ENCODE measurements at regions not wholly inside any gene's neighbourhood (a gene's known extent, or its start where the extent isn't known, plus 50 kb on each side); places are given as distances from the start of the nearest gene placed in this dataset.
"Not testable (repeated sequence)": the region's sequence is repeated elsewhere in the genome, so short reads cannot be mapped to it uniquely, and the experiment has no call there.

DNA sequence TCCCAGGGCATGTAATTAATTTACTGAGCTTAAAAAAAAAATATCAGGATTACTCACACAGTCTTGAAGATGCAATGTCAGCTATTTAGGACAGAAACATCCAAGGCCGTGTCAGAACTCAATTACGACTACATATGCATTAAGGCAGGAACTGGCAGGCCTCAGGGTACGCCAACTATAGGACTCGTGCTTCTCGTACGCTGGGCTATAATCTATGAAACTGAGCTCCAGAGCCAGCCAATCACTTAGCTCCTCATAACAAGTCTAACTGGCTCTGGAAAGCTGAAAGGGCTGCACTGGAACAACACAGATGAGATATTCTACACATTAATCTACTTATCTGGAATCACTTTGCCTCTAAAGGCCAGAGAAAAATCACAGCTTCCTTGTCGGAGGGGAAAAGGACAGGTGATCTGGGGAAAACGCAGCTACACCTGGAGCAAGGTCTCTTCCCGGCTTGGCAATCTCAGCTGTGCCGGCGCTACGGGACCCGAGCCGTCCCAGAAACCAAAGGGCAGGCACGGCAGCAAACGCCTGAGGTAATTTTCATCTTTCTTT, 212.0 kb downstream of the DEPDC1B start:
- no peak for DNase-seq

DNA sequence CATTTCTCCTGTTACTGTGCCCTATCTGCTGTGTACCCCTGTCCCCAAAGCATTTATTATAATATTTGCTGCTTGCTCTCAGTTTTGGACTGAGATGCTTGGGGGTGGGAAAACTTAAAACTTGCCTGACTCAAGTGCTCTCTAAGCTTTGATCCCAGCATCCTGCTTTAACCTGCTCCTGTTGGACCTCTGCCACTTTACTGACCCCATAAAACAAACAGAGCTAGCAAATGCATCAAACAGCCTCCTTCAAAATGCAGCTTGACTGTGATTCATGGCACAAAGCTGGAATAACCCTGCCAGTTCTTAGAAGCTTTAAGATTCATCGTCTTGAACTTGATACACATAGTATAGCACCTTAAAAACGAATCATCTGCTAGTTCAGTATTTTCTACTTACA, 212.5 kb downstream of the DEPDC1B start:
- DNase-seq: no peak

GRCh38 chr5:60485361-60485760, 214.6 kb downstream of the DEPDC1B start:
- no peak for DNase-seq

DNA sequence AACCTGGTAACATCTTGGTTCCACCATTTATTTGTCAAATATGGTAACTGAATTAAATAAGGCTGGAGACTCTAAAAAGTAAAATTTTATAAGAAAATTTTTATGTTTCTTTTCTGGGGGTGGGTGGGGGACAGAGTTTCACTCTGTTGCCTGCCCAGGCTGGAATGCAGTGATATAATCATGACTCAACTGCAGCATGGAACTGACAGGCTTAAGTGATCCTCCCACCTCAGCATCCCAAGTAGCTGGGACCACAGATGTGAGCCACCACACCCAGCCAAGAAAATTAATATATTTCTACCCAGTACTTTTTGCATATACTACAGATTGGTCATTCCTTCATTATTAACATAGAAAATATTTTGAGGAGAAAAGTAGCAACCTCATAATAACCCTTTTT, 216.9 kb downstream of the DEPDC1B start:
- DNase-seq: no peak

DNA sequence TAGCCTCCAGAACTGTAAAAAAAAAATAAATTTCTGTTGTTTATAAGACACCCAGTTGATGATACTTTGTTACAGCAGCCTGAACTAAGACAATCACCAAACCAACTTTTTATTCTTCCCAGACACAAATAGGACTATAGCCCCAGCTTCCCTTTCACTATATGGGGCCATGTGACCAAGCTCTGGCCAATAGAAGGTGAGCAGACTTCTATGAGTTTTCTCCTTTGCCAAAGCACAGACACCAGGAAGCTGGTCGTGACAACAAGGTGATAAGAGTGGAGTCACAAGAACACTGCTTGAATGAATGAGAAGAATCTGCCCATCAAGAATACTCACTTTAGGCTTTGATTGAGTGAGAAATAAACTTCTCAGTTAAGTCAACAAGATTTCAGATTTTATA, 217.7 kb downstream of the DEPDC1B start:
- DNase-seq: no peak

GRCh38 chr5:60479542-60479941, 220.4 kb downstream of the DEPDC1B start:
- DNase-seq: no peak

DNA sequence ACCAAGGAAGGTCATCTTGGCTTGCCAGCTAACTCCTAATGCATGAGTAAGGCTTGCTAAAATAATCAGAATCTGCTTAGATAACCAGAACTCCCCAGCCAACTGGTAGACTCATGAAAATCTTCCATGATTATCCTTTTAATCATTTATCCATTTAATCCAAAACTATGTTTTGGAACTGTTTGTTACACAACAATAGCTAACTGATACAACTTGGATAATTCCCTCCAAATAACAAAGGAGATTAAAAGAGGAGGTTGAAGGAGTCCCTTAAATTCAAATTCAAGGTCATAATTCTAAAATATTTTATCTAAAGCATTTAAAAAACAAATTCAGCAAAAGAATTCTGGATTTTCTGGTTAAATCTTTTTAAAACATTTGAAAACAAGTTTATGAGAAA, 222.1 kb downstream of the DEPDC1B start:
- no peak for DNase-seq

- no peak for DNase-seq
These were observed 226.3 kb downstream of the DEPDC1B start for GRCh38 chr5:60473654-60474053.

GRCh38 chr5:60473027-60473426, 226.9 kb downstream of the DEPDC1B start:
- DNase-seq: not testable (repeated sequence)

GRCh38 chr5:60470881-60471280, 229.1 kb downstream of the DEPDC1B start:
- no peak for DNase-seq

DNA sequence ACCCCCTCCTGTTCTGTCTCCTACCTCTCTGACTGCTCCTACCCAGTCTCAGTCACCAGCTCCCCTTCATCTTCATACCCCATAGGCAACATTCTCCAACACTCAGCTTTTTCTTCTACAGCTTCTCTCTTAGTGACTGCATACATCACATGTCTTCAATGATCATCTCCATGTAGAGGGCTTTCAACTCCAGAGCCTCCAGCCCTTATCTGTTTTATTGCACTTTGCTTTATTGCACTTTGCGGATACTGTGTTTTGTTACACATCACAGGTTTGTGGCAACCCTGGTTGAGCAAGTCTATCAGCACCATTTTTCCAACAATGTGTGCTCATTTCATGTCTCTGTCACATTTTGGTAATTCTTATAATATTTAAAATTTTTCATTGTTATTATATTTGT, 230.7 kb downstream of the DEPDC1B start:
- DNase-seq: no peak

- DNase-seq: no peak
These were observed 236.6 kb downstream of the DEPDC1B start for GRCh38 chr5:60463179-60463868.

DNA sequence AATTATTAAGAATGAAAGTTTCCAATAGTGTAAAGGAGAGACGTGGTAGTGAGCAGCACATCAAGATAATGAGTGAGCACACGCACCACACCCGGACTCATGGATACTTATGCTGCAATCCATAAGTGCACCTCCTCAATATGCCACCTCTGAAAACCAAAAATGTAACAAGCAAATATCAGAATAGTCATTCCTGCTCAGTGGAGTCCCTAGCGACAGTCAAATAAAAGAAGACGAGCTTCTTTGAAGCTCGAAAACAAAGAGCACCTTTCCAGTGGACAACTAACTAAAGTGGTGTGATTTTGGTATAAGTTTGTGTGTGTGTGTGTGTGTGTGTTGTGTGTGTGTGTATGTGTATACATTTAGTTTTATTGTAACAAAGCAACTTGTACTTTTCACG, 241.3 kb downstream of the DEPDC1B start:
- DNase-seq: no peak

GRCh38 chr5:60457233-60457632, 242.7 kb downstream of the DEPDC1B start:
- no peak for DNase-seq

DNA sequence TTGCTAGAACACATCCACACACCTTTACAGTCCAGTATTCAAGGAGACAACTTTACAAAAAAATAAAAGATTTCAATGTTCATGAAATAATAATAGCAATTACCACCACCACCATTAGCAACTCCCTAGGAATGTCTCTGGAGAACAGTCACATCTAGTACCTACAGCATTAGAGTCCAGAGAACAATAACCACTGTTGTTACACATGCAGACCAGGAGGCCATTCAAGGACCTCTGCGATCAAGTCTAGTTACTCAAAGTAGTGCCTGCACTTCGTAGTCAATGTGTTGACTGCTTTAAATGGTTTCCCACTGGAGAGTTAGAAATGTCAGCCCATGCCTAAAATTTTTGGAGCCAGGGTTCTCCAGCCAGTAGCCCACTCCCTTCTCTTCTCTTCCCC, 244.4 kb downstream of the DEPDC1B start:
- no peak for DNase-seq

DNA sequence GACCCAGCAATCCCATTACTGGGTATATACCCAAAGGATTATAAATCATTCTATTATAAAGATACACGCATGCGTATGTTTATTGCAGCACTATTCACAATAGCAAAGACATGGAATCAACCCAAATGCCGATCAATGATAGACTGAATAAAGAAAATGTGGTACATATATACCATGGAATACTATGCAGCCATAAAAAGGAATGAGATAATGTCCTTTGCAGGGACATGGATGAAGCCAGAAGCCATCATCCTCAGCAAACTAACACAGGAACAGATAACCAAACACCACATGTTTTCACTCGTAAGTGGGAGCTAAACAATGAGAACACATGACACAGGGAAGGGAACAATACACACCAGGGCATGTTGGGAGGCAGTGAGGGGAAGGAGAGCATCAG, 245.7 kb downstream of the DEPDC1B start:
- not testable (repeated sequence) for DNase-seq

GRCh38 chr5:60453186-60453976, 246.6 kb downstream of the DEPDC1B start:
- DNase-seq: no peak

DNA sequence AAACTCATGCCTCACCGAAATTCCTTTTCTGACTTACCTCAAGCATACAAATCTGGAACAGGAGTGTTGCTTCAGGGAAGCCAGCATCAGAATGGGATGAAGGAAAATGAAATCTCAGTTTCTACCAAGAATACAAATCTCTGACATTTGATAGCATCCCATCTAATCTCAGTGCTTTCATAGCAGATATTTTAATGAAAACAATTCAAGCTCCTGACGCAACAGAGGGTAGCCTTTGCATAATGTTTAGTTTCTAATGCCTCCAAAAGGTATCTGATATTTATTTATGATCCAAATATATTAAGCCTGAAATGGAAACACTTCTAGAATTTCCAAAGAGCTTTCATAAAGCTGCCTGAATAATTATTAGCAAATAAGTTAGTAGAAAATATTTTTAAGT, 251.4 kb downstream of the DEPDC1B start:
- DNase-seq: no peak

DNA sequence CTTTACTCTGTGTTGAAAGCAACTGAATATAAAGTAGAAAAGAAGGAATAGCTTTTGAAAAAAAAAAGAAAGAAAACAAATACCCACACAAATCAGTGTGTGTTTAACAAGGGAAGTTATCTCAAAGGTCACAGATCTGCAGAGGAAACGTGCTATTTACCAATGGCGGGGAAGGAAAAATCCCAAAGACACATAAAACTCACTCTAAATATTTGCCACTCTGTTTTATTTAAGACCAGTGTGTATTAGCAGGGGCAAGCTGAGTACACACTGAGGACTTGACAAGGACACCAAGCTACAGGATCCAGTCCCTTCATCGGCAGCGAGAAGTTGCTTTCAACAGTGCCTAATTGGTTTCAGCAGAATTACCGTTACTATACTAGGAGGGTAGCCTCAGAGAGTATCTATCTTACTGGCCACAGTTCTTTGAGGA, 252.5 kb downstream of the DEPDC1B start:
- no peak for DNase-seq

DNA sequence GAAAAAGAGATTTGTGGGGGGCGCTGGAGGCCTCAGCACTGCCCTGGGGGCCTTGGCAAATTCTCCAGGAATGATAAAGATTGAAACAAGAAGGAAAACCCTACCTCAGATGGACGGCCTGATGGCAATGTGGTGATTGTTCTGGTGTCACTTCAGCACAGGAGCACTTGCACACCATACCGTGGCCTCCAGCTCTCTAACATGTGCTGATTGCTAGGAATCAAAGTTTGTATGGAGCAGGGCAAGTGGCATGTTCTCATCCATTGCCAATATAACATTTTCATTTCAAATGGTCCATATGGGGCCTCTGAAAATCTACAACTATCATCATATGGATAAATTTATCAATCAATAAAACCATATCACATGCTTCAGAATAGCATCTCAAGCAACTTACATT, 253.0 kb downstream of the DEPDC1B start:
- DNase-seq: no peak

- DNase-seq: no peak
These were observed 254.0 kb downstream of the DEPDC1B start for GRCh38 chr5:60445921-60446320.

DNA sequence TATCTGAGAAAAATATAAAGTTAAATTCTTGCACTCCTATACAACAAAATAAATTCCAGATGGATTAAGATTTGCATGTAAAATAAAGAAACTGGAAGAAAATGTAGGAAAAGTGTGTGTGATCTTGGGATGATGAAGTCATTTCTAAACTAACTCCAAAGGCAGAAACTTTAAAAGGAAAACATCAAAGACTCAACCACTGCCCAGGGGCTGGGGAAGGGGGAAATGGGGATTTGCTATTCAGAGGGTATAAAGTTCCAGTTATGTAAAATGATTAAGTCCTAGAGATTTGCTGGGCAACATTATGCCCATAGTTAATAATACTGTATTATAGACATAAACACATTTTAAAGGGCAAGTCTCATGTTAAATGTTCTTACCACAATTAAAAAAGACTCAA, 254.5 kb downstream of the DEPDC1B start:
- DNase-seq: no peak

DNA sequence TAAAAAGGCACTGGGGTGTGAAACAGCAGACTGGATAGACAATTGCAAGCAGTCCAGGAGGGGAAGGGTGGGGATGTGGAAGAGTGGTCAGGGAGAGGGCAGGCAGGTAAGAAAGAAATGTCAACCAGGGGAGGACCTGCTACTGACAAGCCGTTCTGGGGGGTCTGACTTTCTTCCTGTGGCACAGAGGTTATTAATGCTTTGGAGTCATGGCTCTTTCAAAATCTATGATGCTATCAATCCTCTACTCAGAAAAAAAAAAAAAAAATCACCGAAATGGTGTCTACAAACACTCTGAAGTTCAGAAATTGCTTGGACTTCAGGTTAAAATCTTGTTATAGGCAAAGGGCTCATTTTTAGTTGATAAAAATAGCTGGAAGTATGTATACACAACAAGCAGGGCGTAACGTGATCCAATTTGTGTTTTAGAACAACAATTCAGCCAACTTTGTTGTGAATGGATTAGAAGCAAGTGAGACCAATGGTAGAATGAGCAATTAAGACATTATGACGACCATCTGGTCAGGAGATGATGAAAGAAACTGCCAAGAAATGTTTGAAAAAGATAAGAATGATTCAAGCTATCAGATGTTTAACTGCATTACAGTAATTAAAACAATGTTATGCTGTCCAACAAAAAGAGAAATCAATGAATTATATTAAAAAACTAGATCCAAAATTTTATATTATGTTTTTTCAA, 255.2 kb downstream of the DEPDC1B start:
- DNase-seq: no peak

- DNase-seq: no peak
These were observed 260.4 kb downstream of the DEPDC1B start for GRCh38 chr5:60439552-60439951.
